ENCODE measurements at regions not wholly inside any gene's neighbourhood (a gene's known extent, or its start where the extent isn't known, plus 50 kb on each side); places are given as distances from the start of the nearest gene placed in this dataset.

GRCh38 chr7:84261509-84261908 is 66.9 kb upstream of the SEMA3A start:
- Histone ChIP-seq H2AFZ (replicated peaks) (no peak overlapping the region), H3K27ac (no peak overlapping the region), H3K9ac (no peak overlapping the region), H3K27me3 (no peaks in the 10 kb centered on the region), H3K36me3 (no peaks in the 10 kb centered on the region), H3K4me3 (no peak overlapping the region), H4K20me1 (ENCODE audit: low read depth) (no peaks in the 10 kb centered on the region), H3K4me1 (no peaks in the 10 kb centered on the region), H3K79me2 (ENCODE audit: low read depth) (no peaks in the 10 kb centered on the region), H3F3A (ENCODE audit: low read depth) (no peaks in the 10 kb centered on the region), H3K4me2 (no peak overlapping the region), H3K9me3 (ENCODE audit: low read depth) (no peaks in the 10 kb centered on the region)
- H3K4me3 Mint-ChIP-seq, result no peak overlapping the region
- DNase-seq (ENCODE audit: low spot score), result no peak
- H3K9me3 Mint-ChIP-seq, result no peaks in the 10 kb centered on the region
- H3K4me1 Mint-ChIP-seq, result peaks cover 20% of the 10 kb centered on the region
- H3K36me3 Mint-ChIP-seq, result no peaks in the 10 kb centered on the region
- no peak overlapping the region for H3K27ac Mint-ChIP-seq
- H3K27me3 Mint-ChIP-seq (ENCODE audit: insufficient read depth, low read depth), result no peaks in the 10 kb centered on the region
- TF ChIP-seq EZH2phosphoT487 (IDR thresholded peaks at IDR 0.05), result no peak
- TF ChIP-seq, protein P1, sequence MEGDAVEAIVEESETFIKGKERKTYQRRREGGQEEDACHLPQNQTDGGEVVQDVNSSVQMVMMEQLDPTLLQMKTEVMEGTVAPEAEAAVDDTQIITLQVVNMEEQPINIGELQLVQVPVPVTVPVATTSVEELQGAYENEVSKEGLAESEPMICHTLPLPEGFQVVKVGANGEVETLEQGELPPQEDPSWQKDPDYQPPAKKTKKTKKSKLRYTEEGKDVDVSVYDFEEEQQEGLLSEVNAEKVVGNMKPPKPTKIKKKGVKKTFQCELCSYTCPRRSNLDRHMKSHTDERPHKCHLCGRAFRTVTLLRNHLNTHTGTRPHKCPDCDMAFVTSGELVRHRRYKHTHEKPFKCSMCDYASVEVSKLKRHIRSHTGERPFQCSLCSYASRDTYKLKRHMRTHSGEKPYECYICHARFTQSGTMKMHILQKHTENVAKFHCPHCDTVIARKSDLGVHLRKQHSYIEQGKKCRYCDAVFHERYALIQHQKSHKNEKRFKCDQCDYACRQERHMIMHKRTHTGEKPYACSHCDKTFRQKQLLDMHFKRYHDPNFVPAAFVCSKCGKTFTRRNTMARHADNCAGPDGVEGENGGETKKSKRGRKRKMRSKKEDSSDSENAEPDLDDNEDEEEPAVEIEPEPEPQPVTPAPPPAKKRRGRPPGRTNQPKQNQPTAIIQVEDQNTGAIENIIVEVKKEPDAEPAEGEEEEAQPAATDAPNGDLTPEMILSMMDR (IDR thresholded peaks at IDR 0.05), result no peak
- TF ChIP-seq EZH2 (IDR thresholded peaks at IDR 0.05), result no peak

DNA sequence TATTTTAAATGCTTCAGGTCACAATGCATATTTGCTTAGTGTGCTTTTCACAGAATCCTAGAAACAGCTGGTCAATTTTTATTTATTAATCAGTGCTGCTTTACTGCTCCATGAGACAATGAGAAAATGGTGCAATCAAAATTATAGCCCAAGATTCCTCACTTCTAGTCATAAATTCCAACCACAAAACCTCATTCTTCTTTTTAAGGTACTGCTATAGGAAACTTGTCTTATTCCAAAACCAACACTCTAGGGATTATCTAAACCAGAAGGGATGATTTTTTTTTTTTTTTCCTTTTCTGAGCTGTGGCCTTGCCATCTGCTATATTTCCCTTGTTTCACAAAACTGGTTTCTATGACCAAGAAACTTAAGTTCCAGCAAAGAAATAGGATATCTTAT is 64.0 kb upstream of the SEMA3A start:
- TF ChIP-seq, protein P1 (IDR thresholded peaks at IDR 0.05), result no peak
- TF ChIP-seq EZH2 (IDR thresholded peaks at IDR 0.05) (no peak), EZH2phosphoT487 (IDR thresholded peaks at IDR 0.05) (no peak)
- no peak overlapping the region for H3K9ac ChIP-seq
- peaks cover 25% of the 10 kb centered on the region for H3K4me1 Mint-ChIP-seq
- no peaks in the 10 kb centered on the region for H3K9me3 ChIP-seq (ENCODE audit: low read depth)
- H2AFZ ChIP-seq (replicated peaks), result no peak overlapping the region
- no peaks in the 10 kb centered on the region for H4K20me1 ChIP-seq (ENCODE audit: low read depth)
- no peak overlapping the region for H3K27ac Mint-ChIP-seq
- H3F3A ChIP-seq (ENCODE audit: low read depth), result no peaks in the 10 kb centered on the region
- H3K27me3 Mint-ChIP-seq (ENCODE audit: insufficient read depth, low read depth), result no peaks in the 10 kb centered on the region
- H3K4me3 ChIP-seq, result no peak overlapping the region
- no peaks in the 10 kb centered on the region for H3K9me3 Mint-ChIP-seq
- H3K4me3 Mint-ChIP-seq, result no peak overlapping the region
- H3K4me1 ChIP-seq, result no peaks in the 10 kb centered on the region
- H3K27ac ChIP-seq, result no peak overlapping the region
- H3K36me3 ChIP-seq, result no peaks in the 10 kb centered on the region
- no peak overlapping the region for H3K4me2 ChIP-seq
- H3K27me3 ChIP-seq, result no peaks in the 10 kb centered on the region
- H3K36me3 Mint-ChIP-seq, result no peaks in the 10 kb centered on the region
- no peak for DNase-seq (ENCODE audit: low spot score)
- no peaks in the 10 kb centered on the region for H3K79me2 ChIP-seq (ENCODE audit: low read depth)

DNA sequence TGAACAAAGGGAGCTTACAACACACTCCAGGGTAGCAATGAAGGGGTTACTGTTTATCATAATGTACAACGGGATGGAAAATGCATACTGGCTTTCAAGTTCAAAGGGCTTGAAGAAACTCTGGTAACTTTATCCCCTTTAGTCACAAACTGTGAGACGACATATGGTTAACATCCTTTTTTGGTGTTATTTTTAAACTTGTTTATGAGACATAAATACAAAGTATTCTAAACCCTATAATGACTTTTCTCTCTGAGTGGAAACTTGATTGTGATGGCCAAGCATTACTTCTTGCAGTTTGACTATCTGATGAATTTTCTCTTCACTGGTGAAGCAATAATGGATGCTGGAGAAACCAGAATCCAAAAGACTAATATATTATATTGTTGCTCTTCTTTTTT is 62.0 kb upstream of the SEMA3A start:
- Mint-ChIP-seq H3K36me3 (no peaks in the 10 kb centered on the region), H3K9me3 (no peaks in the 10 kb centered on the region), H3K4me3 (no peak overlapping the region), H3K27me3 (ENCODE audit: insufficient read depth, low read depth) (no peaks in the 10 kb centered on the region), H3K27ac (no peak overlapping the region), H3K4me1 (peaks cover 33% of the 10 kb centered on the region)
- no peaks in the 10 kb centered on the region for H3K79me2 ChIP-seq (ENCODE audit: low read depth)
- no peak for TF ChIP-seq EZH2 (IDR thresholded peaks at IDR 0.05)
- no peak for TF ChIP-seq EZH2phosphoT487 (IDR thresholded peaks at IDR 0.05)
- TF ChIP-seq, protein P1 (IDR thresholded peaks at IDR 0.05), result no peak
- H3K9ac ChIP-seq, result no peak overlapping the region
- H3K36me3 ChIP-seq, result no peaks in the 10 kb centered on the region
- H3K27me3 ChIP-seq, result no peaks in the 10 kb centered on the region
- no peak overlapping the region for H3K27ac ChIP-seq
- no peak overlapping the region for H3K4me2 ChIP-seq
- no peaks in the 10 kb centered on the region for H4K20me1 ChIP-seq (ENCODE audit: low read depth)
- peaks cover 6% of the 10 kb centered on the region for H3F3A ChIP-seq (ENCODE audit: low read depth)
- no peak for DNase-seq (ENCODE audit: low spot score)
- H2AFZ ChIP-seq (replicated peaks), result no peak overlapping the region
- H3K4me3 ChIP-seq, result no peak overlapping the region
- H3K9me3 ChIP-seq (ENCODE audit: low read depth), result no peaks in the 10 kb centered on the region
- peaks cover 10% of the 10 kb centered on the region for H3K4me1 ChIP-seq

All from neural progenitor cell (in vitro differentiated cells).